Type B pancreatic cell (in vitro differentiated cells): ENCODE measurements at regions not wholly inside any gene's neighbourhood (a gene's known extent, or its start where the extent isn't known, plus 50 kb on each side); places are given as distances from the start of the nearest gene placed in this dataset.

ENCODE experiments used
- DNase-seq: peaks from one replicate; pipeline ENCODE4 v3.0.0; 2021; ENCODE audit warnings: mixed read lengths; ENCODE audit not compliant: unreplicated experiment; ENCODE audit errors: extremely low spot score
- H3K27ac Mint-ChIP-seq: 2 replicates; pipeline ENCODE4 v1.8.0; 2021; ENCODE audit warnings: mild to moderate bottlenecking, mixed read lengths
- H3K27me3 Mint-ChIP-seq: 2 replicates; pipeline ENCODE4 v1.8.0; 2021; ENCODE audit warnings: mixed read lengths
- H3K36me3 Mint-ChIP-seq: 2 replicates; pipeline ENCODE4 v1.8.0; 2021; ENCODE audit warnings: mixed read lengths
- H3K4me1 Mint-ChIP-seq: one replicate; pipeline ENCODE4 v1.8.0; 2021; ENCODE audit warnings: mixed read lengths; ENCODE audit not compliant: unreplicated experiment
- H3K4me3 Mint-ChIP-seq: 2 replicates; pipeline ENCODE4 v1.8.0; 2021; ENCODE audit warnings: mild to moderate bottlenecking, mixed read lengths
- H3K9me3 Mint-ChIP-seq: 2 replicates; pipeline ENCODE4 v1.8.0; 2021; ENCODE audit warnings: mixed read lengths
- CTCF ChIP-seq: fragments of 200-600 bp; sonication (generic); conservative IDR thresholded peaks from 2 replicates; pipeline ENCODE4 v1.5.0; 2021; ENCODE audit warnings: antibody characterized with exemption, mild to moderate bottlenecking

- Mint-ChIP-seq H3K36me3 (no peaks in the 10 kb centered on the region), H3K9me3 (peaks cover 13% of the 10 kb centered on the region), H3K4me3 (no peak overlapping the region), H3K4me1 (peaks cover 11% of the 10 kb centered on the region), H3K27me3 (no peaks in the 10 kb centered on the region), H3K27ac (no peak overlapping the region)
- no peak for DNase-seq
- no peak for TF ChIP-seq CTCF
Observed at GRCh38 chr5:56710826-56711590, 104.3 kb upstream of the MAP3K1 start.

GRCh38 chr5:56706504-56706903, 108.8 kb upstream of the MAP3K1 start:
- DNase-seq, result no peak
- H3K36me3 Mint-ChIP-seq, result no peaks in the 10 kb centered on the region
- no peak overlapping the region for H3K4me3 Mint-ChIP-seq
- H3K27ac Mint-ChIP-seq, result no peak overlapping the region
- peaks cover 13% of the 10 kb centered on the region for H3K9me3 Mint-ChIP-seq
- H3K4me1 Mint-ChIP-seq, result peaks cover 18% of the 10 kb centered on the region
- H3K27me3 Mint-ChIP-seq, result no peaks in the 10 kb centered on the region
- TF ChIP-seq CTCF, result no peak

- Mint-ChIP-seq H3K36me3 (no peaks in the 10 kb centered on the region), H3K4me3 (no peak overlapping the region), H3K27ac (no peak overlapping the region), H3K27me3 (no peaks in the 10 kb centered on the region), H3K9me3 (peaks cover 10% of the 10 kb centered on the region), H3K4me1 (peaks cover 23% of the 10 kb centered on the region)
- no peak for DNase-seq
- TF ChIP-seq CTCF, result no peak
Observed at GRCh38 chr5:56705217-56705616, 110.1 kb upstream of the MAP3K1 start.

- Mint-ChIP-seq H3K4me1 (peaks cover 35% of the 10 kb centered on the region), H3K36me3 (no peaks in the 10 kb centered on the region), H3K4me3 (peak overlapping the region; percentile 10), H3K9me3 (peaks cover 7% of the 10 kb centered on the region), H3K27ac (no peak overlapping the region), H3K27me3 (no peaks in the 10 kb centered on the region)
- TF ChIP-seq CTCF, result no peak
- DNase-seq, result no peak
Observed at GRCh38 chr5:56703952-56704351, 111.4 kb upstream of the MAP3K1 start.

- H3K4me3 Mint-ChIP-seq, result no peak overlapping the region
Observed at GRCh38 chr5:56700711-56701110, 114.6 kb upstream of the MAP3K1 start.

More at GRCh38 chr5:56700711-56701110, 114.6 kb upstream of the MAP3K1 start:
- Mint-ChIP-seq H3K4me1 (peaks cover 56% of the 10 kb centered on the region), H3K27ac (no peak overlapping the region), H3K36me3 (no peaks in the 10 kb centered on the region), H3K27me3 (no peaks in the 10 kb centered on the region), H3K9me3 (no peaks in the 10 kb centered on the region)
- DNase-seq, result no peak
- TF ChIP-seq CTCF, result no peak
